ENCODE measurements at regions not wholly inside any gene's neighbourhood (a gene's known extent, or its start where the extent isn't known, plus 50 kb on each side); places are given as distances from the start of the nearest gene placed in this dataset.

- H3K18ac ChIP-seq (ENCODE audit: insufficient read length, low read depth, low read length), result no peak overlapping the region
- Mint-ChIP-seq H3K27ac (no peak overlapping the region), H3K4me1 (peaks cover 0 to 3% of the 10 kb centered on the region in 2 experiments; a peak in 1 of 4 replicates), H3K9me3 (no peaks in the 10 kb centered on the region), H3K4me3 (no peak overlapping the region), H3K36me3 (ENCODE audit: insufficient read depth in 1 of 3, low read depth in 3 of 3) (no peaks in the 10 kb centered on the region), H3K27me3 (ENCODE audit: low read depth) (no peaks in the 10 kb centered on the region)
- H2AFZ ChIP-seq (ENCODE audit: low read length), result no peak overlapping the region
- H3K23ac ChIP-seq (ENCODE audit: insufficient read length, low read depth, low read length), result no peak overlapping the region
- H4K91ac ChIP-seq (ENCODE audit: insufficient read length, low read depth, low read length), result no peak overlapping the region
- no peak overlapping the region for H2BK15ac ChIP-seq (ENCODE audit: low read depth, low read length)
- TF ChIP-seq, protein P1, sequence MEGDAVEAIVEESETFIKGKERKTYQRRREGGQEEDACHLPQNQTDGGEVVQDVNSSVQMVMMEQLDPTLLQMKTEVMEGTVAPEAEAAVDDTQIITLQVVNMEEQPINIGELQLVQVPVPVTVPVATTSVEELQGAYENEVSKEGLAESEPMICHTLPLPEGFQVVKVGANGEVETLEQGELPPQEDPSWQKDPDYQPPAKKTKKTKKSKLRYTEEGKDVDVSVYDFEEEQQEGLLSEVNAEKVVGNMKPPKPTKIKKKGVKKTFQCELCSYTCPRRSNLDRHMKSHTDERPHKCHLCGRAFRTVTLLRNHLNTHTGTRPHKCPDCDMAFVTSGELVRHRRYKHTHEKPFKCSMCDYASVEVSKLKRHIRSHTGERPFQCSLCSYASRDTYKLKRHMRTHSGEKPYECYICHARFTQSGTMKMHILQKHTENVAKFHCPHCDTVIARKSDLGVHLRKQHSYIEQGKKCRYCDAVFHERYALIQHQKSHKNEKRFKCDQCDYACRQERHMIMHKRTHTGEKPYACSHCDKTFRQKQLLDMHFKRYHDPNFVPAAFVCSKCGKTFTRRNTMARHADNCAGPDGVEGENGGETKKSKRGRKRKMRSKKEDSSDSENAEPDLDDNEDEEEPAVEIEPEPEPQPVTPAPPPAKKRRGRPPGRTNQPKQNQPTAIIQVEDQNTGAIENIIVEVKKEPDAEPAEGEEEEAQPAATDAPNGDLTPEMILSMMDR (conservative IDR thresholded peaks at IDR 0.05), result no peak
- no peaks in the 10 kb centered on the region for H3K23me2 ChIP-seq (ENCODE audit: insufficient read length, low read depth, low read length, poor library complexity, severe bottlenecking)
- no peak overlapping the region for H2BK5ac ChIP-seq (ENCODE audit: insufficient read length, low read length)
- H3K56ac ChIP-seq (ENCODE audit: insufficient read length, low read depth, low read length), result no peak overlapping the region
- no peak overlapping the region for H4K8ac ChIP-seq (replicated peaks; ENCODE audit: insufficient read length, low read depth, low read length)
- no peak overlapping the region for H3K4ac ChIP-seq (ENCODE audit: low read depth, low read length)
- no peak overlapping the region for H3K27ac ChIP-seq (ENCODE audit: insufficient read length, low read depth, low read length)
- no peak overlapping the region for H2BK12ac ChIP-seq (ENCODE audit: insufficient read length, low read depth, low read length)
- H2AK5ac ChIP-seq (ENCODE audit: insufficient read length, low read length), result no peak overlapping the region
- no peak overlapping the region for H2BK20ac ChIP-seq (ENCODE audit: low read depth, low read length, poor library complexity, severe bottlenecking)
- no peaks in the 10 kb centered on the region for H3K79me2 ChIP-seq (ENCODE audit: insufficient read depth, low read length)
- no peak overlapping the region for H3K4me2 ChIP-seq (ENCODE audit: insufficient read depth, insufficient read length, low read length)
- no peak overlapping the region for H3K14ac ChIP-seq (ENCODE audit: insufficient read depth, low read length)
- H3K4me1 ChIP-seq (ENCODE audit: insufficient read depth, low read length), result no peaks in the 10 kb centered on the region; the same call in 1 of the 2 replicates
- no peaks in the 10 kb centered on the region for H4K20me1 ChIP-seq (ENCODE audit: control insufficient read depth, insufficient read depth, insufficient read length)
- H3K9me3 ChIP-seq (ENCODE audit: control insufficient read depth, low read depth, low read length), result no peaks in the 10 kb centered on the region
- H3K9ac ChIP-seq (ENCODE audit: extremely low read depth, insufficient read length, low read length), result no peak overlapping the region
- no CpG with 5 or more reads among the region's 3 CpGs for WGBS (ENCODE audit: extremely low coverage, insufficient read length, low lambda C conversion rate)
- no peak overlapping the region for H3T11ph ChIP-seq (ENCODE audit: low read length)
- no peaks in the 10 kb centered on the region for H3K79me1 ChIP-seq (ENCODE audit: insufficient read depth, low read depth, low read length, poor library complexity, severe bottlenecking)
- no peak overlapping the region for H4K5ac ChIP-seq (ENCODE audit: insufficient read length, low read depth, low read length)
- no peak for DNase-seq
- no peak overlapping the region for H2BK120ac ChIP-seq (ENCODE audit: low read depth, low read length, poor library complexity, severe bottlenecking)
- H3K27me3 ChIP-seq (ENCODE audit: insufficient read depth, low read length), result no peaks in the 10 kb centered on the region
Measured at GRCh38 chr7:41501466-41501865, 201.4 kb downstream of the INHBA start.

All from H9 (cell line).